Chondrocyte (in vitro differentiated cells): ENCODE measurements at regions not wholly inside any gene's neighbourhood (a gene's known extent, or its start where the extent isn't known, plus 50 kb on each side); places are given as distances from the start of the nearest gene placed in this dataset.

Source experiments
- DNase-seq: peaks from one replicate; pipeline ENCODE4 v3.0.0; 2021; ENCODE audit warnings: mixed read lengths, low spot score
- H3K27ac Mint-ChIP-seq: one replicate; pipeline ENCODE4 v1.8.0; 2021; ENCODE audit warnings: mild to moderate bottlenecking, moderate library complexity, mixed read lengths; ENCODE audit not compliant: unreplicated experiment
- H3K27me3 Mint-ChIP-seq: 2 replicates; pipeline ENCODE4 v1.8.0; 2021; ENCODE audit warnings: low read depth, mixed read lengths
- H3K36me3 Mint-ChIP-seq: 2 replicates; pipeline ENCODE4 v1.8.0; 2021; ENCODE audit warnings: low read depth, mixed read lengths
- H3K4me1 Mint-ChIP-seq: 2 replicates; pipeline ENCODE4 v1.8.0; 2021; ENCODE audit warnings: low read depth, mild to moderate bottlenecking, mixed read lengths
- H3K4me3 Mint-ChIP-seq: one replicate; pipeline ENCODE4 v1.8.0; 2021; ENCODE audit warnings: mild to moderate bottlenecking, moderate library complexity, mixed read lengths; ENCODE audit not compliant: unreplicated experiment
- H3K9me3 Mint-ChIP-seq: 2 replicates; pipeline ENCODE4 v1.8.0; 2021; ENCODE audit warnings: low read depth, mixed read lengths
- TF ChIP-seq, protein P1 (sequence below): fragments of 200-600 bp; sonication (generic); IDR thresholded peaks from 2 replicates; pipeline ENCODE4 v1.5.0; 2021; ENCODE audit warnings: antibody characterized with exemption, mild to moderate bottlenecking, moderate library complexity

DNA sequence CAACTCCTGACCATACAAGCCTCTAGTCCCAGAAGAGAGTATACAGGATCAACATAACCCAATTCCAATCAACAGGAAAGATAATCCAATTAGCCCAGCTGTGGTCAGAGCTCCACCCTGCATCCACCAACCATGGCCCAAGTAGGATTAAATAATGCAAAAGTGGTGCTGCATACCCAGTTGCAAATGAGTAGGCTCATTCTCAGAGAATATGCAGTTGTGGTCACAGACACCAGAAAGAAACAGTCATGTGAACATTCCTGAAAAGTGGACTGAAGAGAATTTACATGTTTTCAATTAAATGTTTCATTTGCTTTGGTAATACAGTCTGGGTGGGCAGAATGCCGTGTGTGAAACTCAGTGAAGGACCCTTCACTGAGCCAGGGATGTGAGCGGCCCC is 167.2 kb upstream of the BMP4 start:
- peaks cover 18% of the 10 kb centered on the region for H3K4me1 Mint-ChIP-seq
- H3K9me3 Mint-ChIP-seq, result no peaks in the 10 kb centered on the region
- TF ChIP-seq, protein P1, sequence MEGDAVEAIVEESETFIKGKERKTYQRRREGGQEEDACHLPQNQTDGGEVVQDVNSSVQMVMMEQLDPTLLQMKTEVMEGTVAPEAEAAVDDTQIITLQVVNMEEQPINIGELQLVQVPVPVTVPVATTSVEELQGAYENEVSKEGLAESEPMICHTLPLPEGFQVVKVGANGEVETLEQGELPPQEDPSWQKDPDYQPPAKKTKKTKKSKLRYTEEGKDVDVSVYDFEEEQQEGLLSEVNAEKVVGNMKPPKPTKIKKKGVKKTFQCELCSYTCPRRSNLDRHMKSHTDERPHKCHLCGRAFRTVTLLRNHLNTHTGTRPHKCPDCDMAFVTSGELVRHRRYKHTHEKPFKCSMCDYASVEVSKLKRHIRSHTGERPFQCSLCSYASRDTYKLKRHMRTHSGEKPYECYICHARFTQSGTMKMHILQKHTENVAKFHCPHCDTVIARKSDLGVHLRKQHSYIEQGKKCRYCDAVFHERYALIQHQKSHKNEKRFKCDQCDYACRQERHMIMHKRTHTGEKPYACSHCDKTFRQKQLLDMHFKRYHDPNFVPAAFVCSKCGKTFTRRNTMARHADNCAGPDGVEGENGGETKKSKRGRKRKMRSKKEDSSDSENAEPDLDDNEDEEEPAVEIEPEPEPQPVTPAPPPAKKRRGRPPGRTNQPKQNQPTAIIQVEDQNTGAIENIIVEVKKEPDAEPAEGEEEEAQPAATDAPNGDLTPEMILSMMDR, result no peak
- no peaks in the 10 kb centered on the region for H3K27me3 Mint-ChIP-seq
- no peak overlapping the region for H3K27ac Mint-ChIP-seq
- H3K4me3 Mint-ChIP-seq, result no peak overlapping the region
- DNase-seq, result no peak
- H3K36me3 Mint-ChIP-seq, result no peaks in the 10 kb centered on the region

DNA sequence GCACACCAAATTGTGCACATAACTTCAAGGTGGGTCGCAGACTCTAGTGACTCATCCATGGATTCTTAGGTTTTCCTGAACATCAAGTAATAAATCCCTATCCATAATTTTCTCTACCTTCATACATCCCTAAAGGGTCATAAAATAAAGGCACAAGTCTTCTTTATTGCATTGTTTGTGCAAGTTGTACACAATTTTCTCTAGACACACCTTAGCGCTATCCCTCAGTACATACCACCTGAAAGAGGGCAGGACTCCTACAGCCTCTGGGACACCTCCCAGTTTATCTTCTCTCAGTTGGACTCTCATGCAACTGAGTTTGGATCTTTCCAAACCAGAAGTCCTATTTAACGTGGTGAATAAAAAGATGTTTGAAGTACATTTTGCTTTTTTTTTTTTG is 168.5 kb upstream of the BMP4 start:
- Mint-ChIP-seq H3K36me3 (no peaks in the 10 kb centered on the region), H3K4me3 (no peak overlapping the region), H3K27ac (no peak overlapping the region), H3K9me3 (peaks cover 3% of the 10 kb centered on the region), H3K4me1 (peaks cover 24% of the 10 kb centered on the region), H3K27me3 (no peaks in the 10 kb centered on the region)
- DNase-seq, result no peak
- TF ChIP-seq, protein P1, result no peak

DNA sequence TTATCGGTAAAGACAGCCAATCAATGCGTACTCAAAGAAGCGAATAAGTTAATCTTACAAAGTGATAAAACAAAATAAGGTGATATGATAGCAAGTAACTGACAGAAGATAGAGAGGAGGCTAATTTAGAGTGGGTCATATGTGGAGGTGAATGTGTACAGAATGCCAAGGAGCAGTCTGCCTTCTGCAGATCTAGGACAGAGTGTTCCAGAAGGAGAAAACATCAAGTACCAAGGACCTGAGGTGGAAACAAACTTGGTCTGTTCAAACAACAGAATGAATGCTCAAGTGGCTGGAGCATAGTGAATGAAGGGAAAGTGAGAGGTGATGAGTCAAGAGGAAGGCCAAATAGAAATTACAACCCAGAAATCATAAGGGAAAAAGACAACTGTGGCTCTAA is 170.3 kb upstream of the BMP4 start:
- Mint-ChIP-seq H3K4me1 (peaks cover 14% of the 10 kb centered on the region), H3K27me3 (no peaks in the 10 kb centered on the region), H3K9me3 (peaks cover 3% of the 10 kb centered on the region), H3K4me3 (no peak overlapping the region), H3K27ac (no peak overlapping the region), H3K36me3 (no peaks in the 10 kb centered on the region)
- DNase-seq, result no peak
- TF ChIP-seq, protein P1, result no peak

DNA sequence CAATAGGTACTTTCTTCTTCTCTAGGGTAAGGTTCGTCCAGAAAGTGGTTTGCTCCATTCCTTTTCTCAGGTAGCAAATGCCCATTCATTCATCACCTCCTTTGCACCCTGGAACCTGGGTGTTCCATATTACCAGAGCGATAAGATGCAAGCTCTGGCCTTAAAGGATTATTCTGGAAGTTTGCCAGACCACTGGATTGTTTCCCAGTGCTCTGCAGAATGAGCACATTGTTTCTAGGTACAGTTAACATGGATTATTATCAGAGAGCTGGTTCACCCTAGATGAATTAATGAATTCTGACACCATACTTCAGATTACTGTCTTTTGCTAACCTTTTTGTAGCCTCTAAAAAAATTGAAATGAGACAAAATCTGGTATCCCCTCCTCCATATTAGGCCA is 170.9 kb upstream of the BMP4 start:
- no peak overlapping the region for H3K27ac Mint-ChIP-seq
- H3K9me3 Mint-ChIP-seq, result peaks cover 3% of the 10 kb centered on the region
- DNase-seq, result no peak
- no peaks in the 10 kb centered on the region for H3K27me3 Mint-ChIP-seq
- H3K4me3 Mint-ChIP-seq, result no peak overlapping the region
- no peaks in the 10 kb centered on the region for H3K36me3 Mint-ChIP-seq
- TF ChIP-seq, protein P1, result no peak
- peaks cover 10% of the 10 kb centered on the region for H3K4me1 Mint-ChIP-seq

DNA sequence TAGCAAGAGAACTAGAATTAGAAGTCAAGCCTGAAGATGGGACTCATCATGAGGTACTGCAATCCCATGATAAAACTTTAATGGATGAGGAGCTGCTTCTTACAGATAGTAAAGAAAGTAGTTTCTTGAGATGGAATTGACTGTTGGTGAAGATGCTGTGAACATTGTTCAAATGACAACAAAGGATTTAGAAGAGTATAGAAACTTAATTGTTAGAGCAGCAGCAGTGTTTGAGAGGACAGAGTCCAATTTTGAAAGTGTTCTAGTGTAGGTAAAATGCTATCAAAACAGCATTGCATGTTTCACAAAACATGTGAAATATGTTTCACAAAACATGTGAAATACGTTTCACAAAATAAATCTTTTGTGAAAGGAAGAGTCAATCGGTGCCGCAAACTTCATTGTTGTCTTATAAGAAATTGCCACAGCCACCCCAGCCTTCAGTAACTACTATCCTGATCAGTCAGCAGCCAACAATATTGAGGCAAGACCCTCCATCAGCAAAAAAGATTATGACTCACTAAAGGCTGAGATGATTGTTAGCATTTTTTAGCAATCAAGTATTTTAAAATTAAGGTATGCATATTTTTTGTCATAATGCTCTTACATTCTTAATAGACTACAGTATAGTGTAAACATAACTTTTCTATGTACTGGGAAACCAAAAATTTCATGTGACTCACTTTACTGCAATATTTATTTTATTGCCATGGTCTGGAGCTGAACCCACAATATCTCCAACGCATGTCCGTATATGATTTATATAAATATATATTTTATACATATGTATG is 173.4 kb upstream of the BMP4 start:
- Mint-ChIP-seq H3K4me3 (no peak overlapping the region), H3K36me3 (no peaks in the 10 kb centered on the region), H3K4me1 (peaks cover 15% of the 10 kb centered on the region), H3K27ac (no peak overlapping the region), H3K9me3 (peaks cover 3% of the 10 kb centered on the region), H3K27me3 (no peaks in the 10 kb centered on the region)
- TF ChIP-seq, protein P1, result no peak
- DNase-seq, result no peak
